CD4-positive, CD25-positive, alpha-beta regulatory T cell (primary cell): ENCODE measurements at regions not wholly inside any gene's neighbourhood (a gene's known extent, or its start where the extent isn't known, plus 50 kb on each side); places are given as distances from the start of the nearest gene placed in this dataset.
A peak's percentile ranks its signal among the peaks of the same experiment; 100 is the strongest.

Experiments used
- ATAC-seq, 2 donors: fragments of 150-1000 bp; cut with Tn5 transposase; one replicate each; pipeline ENCODE4 v1.10.0; 2021; ENCODE audit warnings: low read depth in 2 of 2, moderate number of reproducible peaks in 2 of 2, moderate library complexity in 1 of 2
- DNase-seq, 3 donors: peaks; one replicate each; pipeline versions ENCODE4 v3.0.0 to v3.0.0-alpha.2; 2012 to 2022; ENCODE audit warnings: mixed read lengths in 1 of 3
- H3K27ac ChIP-seq: one replicate; pipeline ENCODE4 v1.7.0; 2013; ENCODE audit warnings: mild to moderate bottlenecking, low read length; ENCODE audit not compliant: insufficient read depth, poor library complexity, severe bottlenecking
- H3K27me3 ChIP-seq: one replicate; pipeline ENCODE4 v1.7.0; 2013; ENCODE audit warnings: low read length; ENCODE audit not compliant: control insufficient read depth, insufficient read depth
- H3K36me3 ChIP-seq: one replicate; pipeline ENCODE4 v1.7.0; 2013; ENCODE audit warnings: mild to moderate bottlenecking, low read length, moderate library complexity; ENCODE audit not compliant: control insufficient read depth, insufficient read depth
- H3K4me1 ChIP-seq: 2 replicates; pipeline ENCODE4 v1.7.0; 2013; ENCODE audit warnings: mild to moderate bottlenecking, low read length; ENCODE audit not compliant: insufficient read depth, control insufficient read depth, poor library complexity, severe bottlenecking
- H3K4me3 ChIP-seq: one replicate; pipeline ENCODE4 v1.7.0; 2013; ENCODE audit warnings: low read depth, mild to moderate bottlenecking, low read length, moderate library complexity
- H3K9me3 ChIP-seq, 2 experiments: 1 replicate in 1 of 2; 2 replicates in 1 of 2; pipeline ENCODE4 v1.7.0; 2013; ENCODE audit warnings: low read length in 2 of 2, mild to moderate bottlenecking in 1 of 2, moderate library complexity in 1 of 2; ENCODE audit not compliant: control insufficient read depth in 2 of 2
- H3K27ac Mint-ChIP-seq, 3 donors: one replicate each; pipeline ENCODE4 v1.8.0; 2020 to 2022; ENCODE audit warnings: mild to moderate bottlenecking in 3 of 3, mixed read lengths in 3 of 3, moderate library complexity in 2 of 3
- H3K27me3 Mint-ChIP-seq: one replicate; pipeline ENCODE4 v1.8.0; 2022; ENCODE audit warnings: mild to moderate bottlenecking, mixed read lengths
- H3K36me3 Mint-ChIP-seq: one replicate; pipeline ENCODE4 v1.8.0; 2020; ENCODE audit warnings: mixed read lengths
- H3K4me1 Mint-ChIP-seq, 4 donors: one replicate each; pipeline ENCODE4 v1.8.0; 2020 to 2022; ENCODE audit warnings: mixed read lengths in 4 of 4, mild to moderate bottlenecking in 1 of 4
- H3K4me3 Mint-ChIP-seq, 4 donors: one replicate each; pipeline ENCODE4 v1.8.0; 2020 to 2022; ENCODE audit warnings: mild to moderate bottlenecking in 4 of 4, mixed read lengths in 4 of 4, moderate library complexity in 3 of 4
- H3K9me3 Mint-ChIP-seq, 7 donors: one replicate each; pipeline ENCODE4 v1.8.0; 2020 to 2022; ENCODE audit warnings: mixed read lengths in 7 of 7, mild to moderate bottlenecking in 3 of 7, moderate library complexity in 2 of 7

DNA sequence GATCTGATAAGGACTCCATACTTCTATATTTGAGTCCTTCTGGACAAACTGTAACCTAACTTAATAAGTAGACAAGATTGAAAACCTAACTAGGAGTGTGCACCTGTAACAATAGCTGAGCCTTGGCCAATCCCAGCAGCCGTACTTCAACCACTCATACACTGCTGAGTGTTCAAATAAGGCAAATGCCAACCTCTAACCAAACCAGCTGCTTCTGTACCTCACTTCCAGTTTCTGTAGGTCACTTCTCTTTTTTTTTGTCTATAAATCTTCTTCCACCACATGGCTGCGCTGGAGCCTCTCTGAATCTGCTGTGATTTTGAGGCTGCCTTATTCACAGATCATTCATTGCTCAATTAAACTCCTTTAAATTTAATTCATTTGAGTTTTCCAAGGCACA lies 753.2 kb downstream of the DNAJB9 start:
- H3K4me3 Mint-ChIP-seq = no peak overlapping the region
- DNase-seq = no peak
- no peaks in the 10 kb centered on the region for H3K4me1 Mint-ChIP-seq
- peaks cover 0 to 3% of the 10 kb centered on the region in 2 experiments for H3K9me3 ChIP-seq
- no peaks in the 10 kb centered on the region for H3K4me1 ChIP-seq
- H3K36me3 ChIP-seq = no peaks in the 10 kb centered on the region
- no peaks in the 10 kb centered on the region for H3K27me3 Mint-ChIP-seq
- ATAC-seq = no peak
- no peaks in the 10 kb centered on the region for H3K36me3 Mint-ChIP-seq
- H3K27me3 ChIP-seq = no peaks in the 10 kb centered on the region
- H3K9me3 Mint-ChIP-seq = peaks cover 0 to 10% (median 2%) of the 10 kb centered on the region in 7 donors
- no peak overlapping the region for H3K27ac Mint-ChIP-seq
- H3K27ac ChIP-seq = no peak overlapping the region
- no peak overlapping the region for H3K4me3 ChIP-seq

DNA sequence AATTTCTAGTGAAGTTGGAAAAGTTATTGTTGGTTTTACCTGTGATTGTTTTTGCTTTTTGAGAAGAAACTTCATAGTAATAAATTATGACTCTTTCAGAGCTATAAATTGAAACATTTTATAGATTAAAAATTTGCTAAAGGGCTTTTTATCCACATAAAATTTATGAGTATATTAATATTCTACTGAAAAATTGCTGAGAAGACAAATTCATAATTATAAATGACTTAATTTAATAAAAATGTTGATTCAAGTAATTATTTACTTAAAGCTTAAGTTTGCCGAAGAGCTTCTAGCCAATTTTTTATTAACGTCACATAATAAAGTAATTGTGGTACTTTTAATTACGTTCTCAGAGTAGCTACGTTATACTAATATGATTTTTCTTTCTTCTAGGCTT lies 761.7 kb downstream of the DNAJB9 start:
- no peak for ATAC-seq
- H3K27me3 Mint-ChIP-seq = no peaks in the 10 kb centered on the region

DNA sequence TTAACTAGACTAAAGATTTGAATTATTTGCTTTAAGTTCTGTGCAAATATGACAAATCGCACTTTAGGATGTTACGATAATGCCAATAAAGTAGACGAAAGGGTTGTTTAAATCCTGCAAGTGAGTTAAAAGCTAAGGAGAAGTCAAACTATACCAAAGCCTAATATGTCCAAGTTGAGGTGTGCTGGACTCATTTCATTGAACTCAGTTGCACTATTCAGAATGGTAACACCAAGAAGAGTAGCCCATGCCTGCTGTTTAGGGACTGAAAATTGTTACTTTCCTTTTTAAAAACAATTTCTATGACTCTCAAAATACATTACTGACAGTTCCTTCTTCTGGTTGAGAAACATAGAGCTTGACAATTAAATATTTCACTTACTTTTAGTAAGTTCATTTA lies 766.3 kb downstream of the DNAJB9 start:
- ATAC-seq = no peak
- Mint-ChIP-seq H3K36me3 (no peaks in the 10 kb centered on the region), H3K9me3 (peaks cover 0 to 10% (median under 1%) of the 10 kb centered on the region in 7 donors), H3K4me3 (no peak overlapping the region), H3K4me1 (no peaks in the 10 kb centered on the region), H3K27ac (no peak overlapping the region), H3K27me3 (no peaks in the 10 kb centered on the region)
- Histone ChIP-seq H3K27ac (no peak overlapping the region), H3K9me3 (no peaks in the 10 kb centered on the region), H3K27me3 (no peaks in the 10 kb centered on the region), H3K4me3 (no peak overlapping the region), H3K36me3 (no peaks in the 10 kb centered on the region), H3K4me1 (no peaks in the 10 kb centered on the region)
- no peak for DNase-seq

More for the DNA sequence above, 761.7 kb downstream of the DNAJB9 start:
- Histone ChIP-seq H3K4me1 (no peaks in the 10 kb centered on the region), H3K27ac (no peak overlapping the region), H3K27me3 (no peaks in the 10 kb centered on the region), H3K4me3 (no peak overlapping the region), H3K9me3 (no peaks in the 10 kb centered on the region), H3K36me3 (no peaks in the 10 kb centered on the region)
- Mint-ChIP-seq H3K4me1 (no peaks in the 10 kb centered on the region), H3K27ac (no peak overlapping the region), H3K36me3 (no peaks in the 10 kb centered on the region), H3K9me3 (peaks cover 0 to 23% (median 2%) of the 10 kb centered on the region in 7 donors), H3K4me3 (no peak overlapping the region)
- DNase-seq = no peak

- Mint-ChIP-seq H3K27ac (no peak overlapping the region), H3K36me3 (no peaks in the 10 kb centered on the region), H3K4me1 (no peaks in the 10 kb centered on the region), H3K27me3 (no peaks in the 10 kb centered on the region), H3K9me3 (peaks cover 0 to 10% (median 0%) of the 10 kb centered on the region in 7 donors), H3K4me3 (no peak overlapping the region)
- DNase-seq (no peak), ATAC-seq (no peak)
- no peaks in the 10 kb centered on the region for H3K9me3 ChIP-seq
- H3K4me1 ChIP-seq = no peaks in the 10 kb centered on the region
- H3K27me3 ChIP-seq = no peaks in the 10 kb centered on the region
- H3K36me3 ChIP-seq = no peaks in the 10 kb centered on the region
- H3K4me3 ChIP-seq = no peak overlapping the region
- no peak overlapping the region for H3K27ac ChIP-seq
These were observed 766.9 kb downstream of the DNAJB9 start for GRCh38 chr7:109336531-109336930.

- H3K27me3 ChIP-seq = no peaks in the 10 kb centered on the region
- no peaks in the 10 kb centered on the region for H3K9me3 ChIP-seq
- H3K27ac ChIP-seq = no peak overlapping the region
- Mint-ChIP-seq H3K4me3 (no peak overlapping the region), H3K27ac (no peak overlapping the region), H3K4me1 (no peaks in the 10 kb centered on the region), H3K36me3 (no peaks in the 10 kb centered on the region), H3K27me3 (no peaks in the 10 kb centered on the region), H3K9me3 (peaks cover 0 to 12% (median 1%) of the 10 kb centered on the region in 7 donors)
- H3K36me3 ChIP-seq = no peaks in the 10 kb centered on the region
- no peak overlapping the region for H3K4me3 ChIP-seq
- no peaks in the 10 kb centered on the region for H3K4me1 ChIP-seq
- DNase-seq (no peak), ATAC-seq (no peak)
These were observed 774.0 kb downstream of the DNAJB9 start for GRCh38 chr7:109343678-109344077.

DNA sequence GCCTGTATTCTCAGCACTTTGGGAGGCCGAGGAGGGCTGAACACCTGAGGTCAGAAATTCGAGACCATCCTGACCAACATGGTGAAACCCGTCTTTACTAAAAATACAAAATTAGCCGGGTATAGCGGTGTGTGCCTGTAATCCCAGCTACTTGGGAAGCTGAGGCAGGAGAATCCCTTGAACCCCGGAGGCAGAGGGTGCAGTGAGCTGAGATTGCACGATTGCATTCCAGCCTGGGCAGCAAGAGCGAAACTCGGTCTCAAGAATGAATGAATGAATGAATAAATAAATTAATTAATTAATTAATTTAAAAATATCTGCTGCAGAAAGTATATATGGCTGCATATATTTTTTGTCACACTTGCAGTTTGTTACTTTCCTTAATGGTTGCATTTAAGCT lies 781.8 kb downstream of the DNAJB9 start:
- Mint-ChIP-seq H3K4me1 (no peaks in the 10 kb centered on the region), H3K27ac (no peak overlapping the region), H3K36me3 (no peaks in the 10 kb centered on the region), H3K4me3 (no peak overlapping the region), H3K27me3 (no peaks in the 10 kb centered on the region), H3K9me3 (peaks cover 0 to 3% (median 0%) of the 10 kb centered on the region in 7 donors)
- DNase-seq (no peak), ATAC-seq (no peak)
- Histone ChIP-seq H3K27ac (no peak overlapping the region), H3K4me3 (no peak overlapping the region), H3K4me1 (no peaks in the 10 kb centered on the region), H3K27me3 (no peaks in the 10 kb centered on the region), H3K36me3 (no peaks in the 10 kb centered on the region), H3K9me3 (no peaks in the 10 kb centered on the region)

- Mint-ChIP-seq H3K27ac (no peak overlapping the region), H3K4me3 (no peak overlapping the region), H3K4me1 (no peaks in the 10 kb centered on the region), H3K9me3 (peaks cover 0 to 3% (median 0%) of the 10 kb centered on the region in 7 donors), H3K27me3 (no peaks in the 10 kb centered on the region), H3K36me3 (no peaks in the 10 kb centered on the region)
- Histone ChIP-seq H3K4me3 (no peak overlapping the region), H3K4me1 (no peaks in the 10 kb centered on the region), H3K27ac (no peak overlapping the region), H3K36me3 (no peaks in the 10 kb centered on the region), H3K27me3 (no peaks in the 10 kb centered on the region), H3K9me3 (no peaks in the 10 kb centered on the region)
- DNase-seq = no peak
- ATAC-seq = peak in 1 of 2 donors; percentile 31
These were observed 784.3 kb downstream of the DNAJB9 start for GRCh38 chr7:109354000-109354399.

DNA sequence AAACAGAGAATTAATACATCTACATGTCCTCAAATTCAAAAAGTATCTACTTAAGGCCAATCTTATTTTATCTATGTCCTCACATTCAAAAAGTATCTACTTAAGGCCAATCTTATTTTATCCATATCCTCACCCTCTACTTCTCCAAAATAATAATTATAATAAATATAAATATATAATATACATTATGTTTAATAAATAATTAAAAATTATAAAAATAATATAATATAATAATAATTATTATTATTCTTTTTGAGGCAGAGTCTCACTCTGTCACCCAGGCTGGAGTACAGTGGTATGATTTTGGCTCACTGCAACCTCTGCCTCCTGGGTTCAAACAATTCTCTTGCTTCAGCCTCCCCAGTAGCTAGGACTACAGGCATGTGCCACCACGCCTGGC lies 784.9 kb downstream of the DNAJB9 start:
- no peak overlapping the region for H3K4me3 Mint-ChIP-seq
- peaks cover 0 to 4% (median 0%) of the 10 kb centered on the region in 7 donors for H3K9me3 Mint-ChIP-seq
- Histone ChIP-seq H3K9me3 (no peaks in the 10 kb centered on the region), H3K4me1 (no peaks in the 10 kb centered on the region), H3K36me3 (no peaks in the 10 kb centered on the region), H3K27ac (no peak overlapping the region), H3K4me3 (no peak overlapping the region), H3K27me3 (no peaks in the 10 kb centered on the region)
- ATAC-seq = no peak
- no peaks in the 10 kb centered on the region for H3K27me3 Mint-ChIP-seq
- H3K4me1 Mint-ChIP-seq = no peaks in the 10 kb centered on the region
- DNase-seq = no peak
- H3K36me3 Mint-ChIP-seq = no peaks in the 10 kb centered on the region
- no peak overlapping the region for H3K27ac Mint-ChIP-seq
